ENCODE measurements at regions not wholly inside any gene's neighbourhood (a gene's known extent, or its start where the extent isn't known, plus 50 kb on each side); places are given as distances from the start of the nearest gene placed in this dataset.

DNA sequence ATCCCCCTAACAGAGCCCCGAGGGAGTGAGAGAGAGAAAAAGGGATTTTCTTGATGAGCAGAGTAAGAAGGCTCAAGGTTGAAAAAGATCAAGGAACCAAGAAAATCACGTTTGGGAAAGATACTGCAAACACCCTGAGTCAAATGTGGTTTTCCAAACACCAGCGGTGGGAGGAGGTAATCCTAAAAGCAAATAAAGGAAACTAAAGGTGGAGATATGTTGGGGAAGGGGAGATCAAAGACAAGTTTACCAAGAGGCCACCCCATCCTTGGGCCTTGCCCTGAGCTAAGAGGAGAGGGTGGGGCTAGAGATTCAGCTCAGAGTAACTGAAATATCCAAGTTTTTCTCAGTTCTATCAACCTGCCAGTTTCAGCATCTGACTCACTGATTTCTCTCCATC is 332.3 kb downstream of the ETAA1 start:
- H3K36me3 ChIP-seq = no peaks in the 10 kb centered on the region
- H3K4me3 ChIP-seq = no peak overlapping the region
- TF ChIP-seq, protein P1, sequence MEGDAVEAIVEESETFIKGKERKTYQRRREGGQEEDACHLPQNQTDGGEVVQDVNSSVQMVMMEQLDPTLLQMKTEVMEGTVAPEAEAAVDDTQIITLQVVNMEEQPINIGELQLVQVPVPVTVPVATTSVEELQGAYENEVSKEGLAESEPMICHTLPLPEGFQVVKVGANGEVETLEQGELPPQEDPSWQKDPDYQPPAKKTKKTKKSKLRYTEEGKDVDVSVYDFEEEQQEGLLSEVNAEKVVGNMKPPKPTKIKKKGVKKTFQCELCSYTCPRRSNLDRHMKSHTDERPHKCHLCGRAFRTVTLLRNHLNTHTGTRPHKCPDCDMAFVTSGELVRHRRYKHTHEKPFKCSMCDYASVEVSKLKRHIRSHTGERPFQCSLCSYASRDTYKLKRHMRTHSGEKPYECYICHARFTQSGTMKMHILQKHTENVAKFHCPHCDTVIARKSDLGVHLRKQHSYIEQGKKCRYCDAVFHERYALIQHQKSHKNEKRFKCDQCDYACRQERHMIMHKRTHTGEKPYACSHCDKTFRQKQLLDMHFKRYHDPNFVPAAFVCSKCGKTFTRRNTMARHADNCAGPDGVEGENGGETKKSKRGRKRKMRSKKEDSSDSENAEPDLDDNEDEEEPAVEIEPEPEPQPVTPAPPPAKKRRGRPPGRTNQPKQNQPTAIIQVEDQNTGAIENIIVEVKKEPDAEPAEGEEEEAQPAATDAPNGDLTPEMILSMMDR (IDR thresholded peaks at IDR 0.05) = no peak
- H3K9me3 ChIP-seq = no peaks in the 10 kb centered on the region
- peaks cover 0 to 6% (median 0%) of the 10 kb centered on the region in 7 donors for H3K27me3 ChIP-seq
- DNase-seq (no peak), ATAC-seq (no peak)
- intact Hi-C loops (cut with DNase I) = no loop called here
- 31 to 47% methylated on average over 3 of the region's 3 CpGs for whole genome bisulfite sequencing, 2 donors
- H3K4me1 ChIP-seq = no peaks in the 10 kb centered on the region
- H3K27ac ChIP-seq = no peak overlapping the region

DNA sequence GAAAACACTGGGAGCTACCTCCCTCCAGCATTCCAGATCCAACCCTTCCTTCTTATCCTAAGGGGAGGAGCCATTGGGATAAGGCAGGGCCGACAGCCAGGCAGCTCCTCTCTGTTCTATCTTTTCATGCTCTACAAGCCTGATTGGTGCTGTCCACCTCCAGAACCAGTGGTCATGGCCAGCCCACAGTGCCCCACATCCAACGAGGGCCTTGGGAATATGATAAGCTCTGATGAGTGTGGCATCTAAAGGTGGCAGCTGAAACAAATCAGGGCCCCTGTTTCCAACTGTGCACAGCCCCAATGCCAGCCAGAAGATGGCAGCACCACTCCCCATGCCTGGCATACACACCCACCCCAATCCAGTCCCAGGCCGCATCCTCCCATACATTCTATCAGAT is 329.3 kb downstream of the C1D start:
- no peak overlapping the region for H3K4me3 ChIP-seq
- peaks cover 0 to 6% (median 0%) of the 10 kb centered on the region in 7 donors for H3K27me3 ChIP-seq
- peaks cover 0 to 1% (median 0%) of the 10 kb centered on the region in 11 donors for H3K9me3 ChIP-seq
- H3K4me1 ChIP-seq = no peaks in the 10 kb centered on the region
- peak; percentile 14 to 84 (median 48) for ATAC-seq
- DNase-seq = peak; percentile 8
- H3K36me3 ChIP-seq = no peaks in the 10 kb centered on the region
- 21 to 32% methylated on average over 3 of the region's 3 CpGs for WGBS, 2 donors
- intact Hi-C loops (cut with DNase I) = no loop called here
- H3K27ac ChIP-seq = no peak overlapping the region
- TF ChIP-seq, protein P1 (IDR thresholded peaks at IDR 0.05) = peak in 5 of 9 donors; percentile 29 to 43 (median 41)

DNA sequence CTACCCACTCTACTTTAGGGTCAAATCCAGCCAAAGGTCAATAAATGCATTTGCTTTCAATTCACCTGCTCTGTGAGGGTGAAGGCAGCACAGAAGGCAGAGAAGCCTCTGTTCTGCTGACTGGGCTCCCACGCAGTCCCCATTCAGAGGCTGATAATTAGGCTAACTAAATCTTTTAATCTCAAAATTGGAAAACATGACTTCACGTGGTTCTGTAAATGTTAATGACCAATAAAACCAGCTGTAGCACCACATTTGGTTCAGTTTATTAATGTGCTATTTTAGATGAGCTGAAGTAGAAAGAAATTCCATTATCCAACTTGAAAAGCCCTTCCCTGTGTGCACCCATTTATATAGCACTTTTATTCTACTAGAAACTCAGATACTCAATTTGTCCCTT is 310.6 kb downstream of the C1D start:
- DNase-seq = no peak
- peaks cover 0 to 10% (median 0%) of the 10 kb centered on the region in 9 donors for H3K4me1 ChIP-seq
- WGBS, 2 donors = 82 to 85% methylated on average over 2 of the region's 2 CpGs
- ATAC-seq = no peak
- intact Hi-C loops (cut with DNase I) = no loop called here
- no peaks in the 10 kb centered on the region for H3K27me3 ChIP-seq
- H3K27ac ChIP-seq = no peak overlapping the region
- H3K4me3 ChIP-seq = no peak overlapping the region
- H3K9me3 ChIP-seq = no peaks in the 10 kb centered on the region
- no peaks in the 10 kb centered on the region for H3K36me3 ChIP-seq
- TF ChIP-seq, protein P1 (IDR thresholded peaks at IDR 0.05) = no peak

DNA sequence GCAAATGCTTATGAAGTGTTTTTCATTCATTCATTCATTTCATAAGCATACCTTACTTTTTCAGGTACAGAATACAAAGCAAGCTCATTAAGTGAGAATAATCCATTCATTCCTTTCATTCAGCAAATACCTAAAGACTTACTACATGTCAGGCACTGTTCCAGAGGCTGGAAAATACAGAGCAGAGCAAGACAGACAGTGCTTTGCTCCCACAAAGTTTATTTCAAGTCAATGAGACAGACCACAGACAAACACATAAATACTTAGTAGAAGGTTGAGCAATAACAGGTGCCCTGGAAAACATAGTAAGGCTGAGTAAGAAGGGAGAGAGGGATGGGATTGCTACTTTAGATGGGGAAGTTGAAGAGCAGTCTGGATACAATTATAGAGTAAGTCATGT is 309.8 kb downstream of the C1D start:
- DNase-seq (no peak), ATAC-seq (no peak)
- H3K27me3 ChIP-seq = no peaks in the 10 kb centered on the region
- intact Hi-C loops (cut with DNase I) = no loop called here
- H3K4me3 ChIP-seq = no peak overlapping the region
- H3K4me1 ChIP-seq = peaks cover 0 to 10% (median 0%) of the 10 kb centered on the region in 9 donors
- H3K27ac ChIP-seq = no peak overlapping the region
- H3K9me3 ChIP-seq = no peaks in the 10 kb centered on the region
- TF ChIP-seq, protein P1 (IDR thresholded peaks at IDR 0.05) = no peak
- no peaks in the 10 kb centered on the region for H3K36me3 ChIP-seq

All from heart right ventricle (tissue), 16 donors.